Fibroblast of mammary gland (primary cell): ENCODE measurements at regions not wholly inside any gene's neighbourhood (a gene's known extent, or its start where the extent isn't known, plus 50 kb on each side); places are given as distances from the start of the nearest gene placed in this dataset.

ENCODE experiments used
- DNase-seq: peaks from one replicate; pipeline ENCODE4 v3.0.0-alpha.2; 2010; ENCODE audit warnings: low read depth
- H3K4me3 ChIP-seq: 2 replicates; pipeline ENCODE4 v1.5.1; 2011; ENCODE audit warnings: low read depth, mild to moderate bottlenecking, low read length, moderate library complexity; ENCODE audit not compliant: control insufficient read depth
- TF ChIP-seq, protein P1 (sequence below): conservative IDR thresholded peaks from 2 replicates; pipeline ENCODE4 v1.5.1; 2011; ENCODE audit warnings: low read depth, low read length, inconsistent platforms; ENCODE audit not compliant: control insufficient read depth, insufficient read depth

- TF ChIP-seq, protein P1, sequence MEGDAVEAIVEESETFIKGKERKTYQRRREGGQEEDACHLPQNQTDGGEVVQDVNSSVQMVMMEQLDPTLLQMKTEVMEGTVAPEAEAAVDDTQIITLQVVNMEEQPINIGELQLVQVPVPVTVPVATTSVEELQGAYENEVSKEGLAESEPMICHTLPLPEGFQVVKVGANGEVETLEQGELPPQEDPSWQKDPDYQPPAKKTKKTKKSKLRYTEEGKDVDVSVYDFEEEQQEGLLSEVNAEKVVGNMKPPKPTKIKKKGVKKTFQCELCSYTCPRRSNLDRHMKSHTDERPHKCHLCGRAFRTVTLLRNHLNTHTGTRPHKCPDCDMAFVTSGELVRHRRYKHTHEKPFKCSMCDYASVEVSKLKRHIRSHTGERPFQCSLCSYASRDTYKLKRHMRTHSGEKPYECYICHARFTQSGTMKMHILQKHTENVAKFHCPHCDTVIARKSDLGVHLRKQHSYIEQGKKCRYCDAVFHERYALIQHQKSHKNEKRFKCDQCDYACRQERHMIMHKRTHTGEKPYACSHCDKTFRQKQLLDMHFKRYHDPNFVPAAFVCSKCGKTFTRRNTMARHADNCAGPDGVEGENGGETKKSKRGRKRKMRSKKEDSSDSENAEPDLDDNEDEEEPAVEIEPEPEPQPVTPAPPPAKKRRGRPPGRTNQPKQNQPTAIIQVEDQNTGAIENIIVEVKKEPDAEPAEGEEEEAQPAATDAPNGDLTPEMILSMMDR: no peak
- no peak overlapping the region for H3K4me3 ChIP-seq
- DNase-seq: no peak
These were observed 68.5 kb upstream of the MEF2C start for GRCh38 chr5:88951457-88951856.

GRCh38 chr5:88948746-88949600 lies 66.0 kb upstream of the MEF2C start:
- no peak for DNase-seq
- TF ChIP-seq, protein P1: no peak
- H3K4me3 ChIP-seq: no peak overlapping the region

GRCh38 chr5:88944751-88945531 lies 62.0 kb upstream of the MEF2C start:
- peak; percentile 21 for DNase-seq
- no peak overlapping the region for H3K4me3 ChIP-seq
- TF ChIP-seq, protein P1: no peak

DNA sequence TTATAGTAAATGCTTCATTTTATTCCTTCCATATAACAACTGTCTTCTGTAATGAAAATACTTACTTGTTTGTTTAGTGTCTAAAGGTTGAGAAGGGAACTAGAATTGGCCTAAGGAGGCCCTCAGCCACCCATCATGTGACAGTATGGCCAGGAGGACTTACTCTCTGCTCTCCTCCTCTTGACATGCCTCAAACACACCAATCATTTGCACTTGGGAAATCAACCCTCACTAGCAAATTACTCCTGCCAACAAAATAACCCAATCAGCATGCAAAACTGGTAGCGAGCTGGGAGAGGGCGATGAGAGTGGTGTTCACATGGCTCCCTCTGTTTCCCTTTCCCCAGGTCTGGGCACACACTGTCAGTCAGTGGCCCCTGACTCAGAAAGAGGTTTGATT lies 58.6 kb upstream of the MEF2C start:
- TF ChIP-seq, protein P1: no peak
- H3K4me3 ChIP-seq: no peak overlapping the region
- no peak for DNase-seq

DNA sequence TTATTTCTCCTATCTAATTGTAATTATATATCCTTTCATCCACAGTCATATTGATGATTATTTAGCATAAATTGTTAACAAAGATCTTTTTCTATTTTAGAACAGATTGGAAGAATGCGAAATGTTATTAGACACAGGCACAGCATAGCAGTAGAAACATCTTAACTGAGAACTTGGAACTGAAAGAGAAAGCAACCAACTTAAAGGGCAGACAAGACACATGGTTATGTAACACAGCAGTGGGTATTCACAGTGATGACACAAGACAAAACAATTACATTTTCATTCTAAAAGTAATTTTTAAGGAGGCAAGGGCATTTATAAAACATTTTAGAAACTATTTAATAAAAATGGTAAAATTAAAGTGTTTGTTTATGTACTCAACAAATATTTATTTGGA lies 57.7 kb upstream of the MEF2C start:
- no peak for DNase-seq
- TF ChIP-seq, protein P1: no peak
- H3K4me3 ChIP-seq: no peak overlapping the region

DNA sequence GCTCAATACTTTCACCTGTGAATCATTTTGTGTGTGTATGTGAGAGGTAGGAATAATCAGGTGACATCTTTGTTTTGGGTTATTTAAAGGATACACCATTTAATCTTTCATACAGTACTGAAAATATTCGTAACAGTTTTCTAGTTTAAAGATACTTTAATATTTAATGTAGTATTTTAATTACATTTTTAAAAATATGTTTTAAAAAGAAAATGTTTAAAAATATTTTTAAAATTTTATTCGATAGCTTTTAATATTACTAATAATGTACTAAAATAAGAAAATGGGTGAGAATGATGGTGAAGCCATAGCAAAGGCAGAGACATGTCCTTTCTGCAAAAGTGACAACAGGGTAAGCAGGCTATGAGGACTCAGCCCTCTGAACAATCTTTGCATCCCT lies 56.3 kb upstream of the MEF2C start:
- TF ChIP-seq, protein P1: no peak
- DNase-seq: no peak
- H3K4me3 ChIP-seq: no peak overlapping the region
